Ovary (tissue), 3 donors: ENCODE measurements at regions not wholly inside any gene's neighbourhood (a gene's known extent, or its start where the extent isn't known, plus 50 kb on each side); places are given as distances from the start of the nearest gene placed in this dataset.

ENCODE experiments used
- EP300 ChIP-seq: sonication (generic); formaldehyde crosslinking; IDR thresholded peaks from one replicate; pipeline ENCODE4 v1.6.1; 2017; ENCODE audit warnings: antibody characterized with exemption
- POLR2A ChIP-seq: fragments of 450-650 bp; IDR thresholded peaks from one replicate; pipeline ENCODE4 v1.6.1; 2017; ENCODE audit warnings: antibody characterized with exemption, mild to moderate bottlenecking, moderate library complexity
- TF ChIP-seq, protein P1 (sequence below), 3 donors: fragments of 450-650 bp in 2 of 3; fragments of 200-600 bp in 1 of 3; IDR thresholded peaks; one replicate each; pipeline versions ENCODE4 v1.5.1 to v1.8.0; 2016 to 2022; ENCODE audit warnings: antibody characterized with exemption in 3 of 3, mild to moderate bottlenecking in 1 of 3
- donor health status: DM: no; HTN: no; CAD: no.

DNA sequence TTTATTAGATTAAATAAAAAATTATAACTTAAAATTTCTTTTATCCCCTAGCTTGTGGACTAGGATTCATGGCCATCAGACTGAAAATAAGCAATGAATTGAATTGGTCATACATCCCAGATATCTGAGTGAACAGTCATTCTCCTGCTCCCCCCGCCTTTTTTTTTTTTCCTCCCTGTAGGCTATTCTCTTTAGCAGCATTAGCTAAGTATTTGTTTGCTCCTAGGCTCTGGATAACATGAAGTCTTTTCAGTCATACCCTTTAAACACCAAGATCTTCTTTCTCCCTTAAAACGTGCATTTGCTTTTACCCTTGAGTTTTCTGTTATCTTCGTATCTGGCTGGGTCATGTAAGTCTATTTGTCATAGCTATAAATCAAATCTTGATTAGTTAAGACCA is 866.7 kb upstream of the SPRY2 start:
- TF ChIP-seq, protein P1, sequence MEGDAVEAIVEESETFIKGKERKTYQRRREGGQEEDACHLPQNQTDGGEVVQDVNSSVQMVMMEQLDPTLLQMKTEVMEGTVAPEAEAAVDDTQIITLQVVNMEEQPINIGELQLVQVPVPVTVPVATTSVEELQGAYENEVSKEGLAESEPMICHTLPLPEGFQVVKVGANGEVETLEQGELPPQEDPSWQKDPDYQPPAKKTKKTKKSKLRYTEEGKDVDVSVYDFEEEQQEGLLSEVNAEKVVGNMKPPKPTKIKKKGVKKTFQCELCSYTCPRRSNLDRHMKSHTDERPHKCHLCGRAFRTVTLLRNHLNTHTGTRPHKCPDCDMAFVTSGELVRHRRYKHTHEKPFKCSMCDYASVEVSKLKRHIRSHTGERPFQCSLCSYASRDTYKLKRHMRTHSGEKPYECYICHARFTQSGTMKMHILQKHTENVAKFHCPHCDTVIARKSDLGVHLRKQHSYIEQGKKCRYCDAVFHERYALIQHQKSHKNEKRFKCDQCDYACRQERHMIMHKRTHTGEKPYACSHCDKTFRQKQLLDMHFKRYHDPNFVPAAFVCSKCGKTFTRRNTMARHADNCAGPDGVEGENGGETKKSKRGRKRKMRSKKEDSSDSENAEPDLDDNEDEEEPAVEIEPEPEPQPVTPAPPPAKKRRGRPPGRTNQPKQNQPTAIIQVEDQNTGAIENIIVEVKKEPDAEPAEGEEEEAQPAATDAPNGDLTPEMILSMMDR (IDR thresholded peaks at IDR 0.05), result no peak
- no peak for TF ChIP-seq EP300
- no peak for TF ChIP-seq POLR2A
